ENCODE measurements at regions not wholly inside any gene's neighbourhood (a gene's known extent, or its start where the extent isn't known, plus 50 kb on each side); places are given as distances from the start of the nearest gene placed in this dataset.
A peak's percentile ranks its signal among the peaks of the same experiment; 100 is the strongest.

- H3K9ac ChIP-seq (ENCODE audit: low read length in 3 of 3), result no peak overlapping the region
- DNase-seq, result no peak
- no peak overlapping the region for H3K27ac ChIP-seq (ENCODE audit: low read depth in 2 of 2, low read length in 2 of 2)
- no peak overlapping the region for H3K4me3 ChIP-seq (ENCODE audit: low read length in 3 of 3)
- TF ChIP-seq CTCF (IDR thresholded peaks at IDR 0.05; ENCODE audit: borderline replicate concordance, extremely low read depth, insufficient read depth), result no peak
- FAIRE-seq, result no peak
- H3K9me3 ChIP-seq (ENCODE audit: control insufficient read depth in 2 of 3, insufficient read depth in 1 of 3, low read length in 3 of 3), result no peaks in the 10 kb centered on the region
- no peaks in the 10 kb centered on the region for H3K27me3 ChIP-seq (ENCODE audit: control insufficient read depth, insufficient read depth, low read length)
- H3K4me1 ChIP-seq (ENCODE audit: control insufficient read depth in 2 of 3, insufficient read depth in 2 of 3, low read depth in 1 of 3, low read length in 3 of 3), result no peaks in the 10 kb centered on the region
- intact Hi-C loops (cut with DNase I), result no loop called here
- H3K36me3 ChIP-seq (ENCODE audit: control insufficient read depth in 2 of 3, insufficient read depth in 3 of 3, low read length in 3 of 3), result no peaks in the 10 kb centered on the region
Observed at GRCh38 chr7:80082213-80082612, 52.4 kb upstream of the GNAI1 start.

- Histone ChIP-seq H3K27ac (ENCODE audit: low read depth in 2 of 2, low read length in 2 of 2) (no peak overlapping the region), H3K27me3 (ENCODE audit: control insufficient read depth, insufficient read depth, low read length) (no peaks in the 10 kb centered on the region), H3K4me1 (ENCODE audit: control insufficient read depth in 2 of 3, insufficient read depth in 2 of 3, low read depth in 1 of 3, low read length in 3 of 3) (no peaks in the 10 kb centered on the region), H3K9me3 (ENCODE audit: control insufficient read depth in 2 of 3, insufficient read depth in 1 of 3, low read length in 3 of 3) (no peaks in the 10 kb centered on the region), H3K9ac (ENCODE audit: low read length in 3 of 3) (no peak overlapping the region), H3K4me3 (ENCODE audit: low read length in 3 of 3) (no peak overlapping the region), H3K36me3 (ENCODE audit: control insufficient read depth in 2 of 3, insufficient read depth in 3 of 3, low read length in 3 of 3) (no peaks in the 10 kb centered on the region)
- DNase-seq (no peak), FAIRE-seq (no peak)
- intact Hi-C loops (cut with DNase I), result no loop called here
- TF ChIP-seq CTCF (IDR thresholded peaks at IDR 0.05; ENCODE audit: borderline replicate concordance, extremely low read depth, insufficient read depth), result no peak
Observed at GRCh38 chr7:80078886-80079285, 55.7 kb upstream of the GNAI1 start.

GRCh38 chr7:80078159-80078731 is 56.4 kb upstream of the GNAI1 start:
- Histone ChIP-seq H3K27ac (ENCODE audit: low read depth in 2 of 2, low read length in 2 of 2) (no peak overlapping the region), H3K9me3 (ENCODE audit: control insufficient read depth in 2 of 3, insufficient read depth in 1 of 3, low read length in 3 of 3) (no peaks in the 10 kb centered on the region), H3K9ac (ENCODE audit: low read length in 3 of 3) (peak overlapping the region in 1 of 3 donors; percentile 68), H3K4me3 (ENCODE audit: low read length in 3 of 3) (peak overlapping the region in 2 of 3 donors; percentile 66 to 80), H3K36me3 (ENCODE audit: control insufficient read depth in 2 of 3, insufficient read depth in 3 of 3, low read length in 3 of 3) (no peaks in the 10 kb centered on the region), H3K27me3 (ENCODE audit: control insufficient read depth, insufficient read depth, low read length) (no peaks in the 10 kb centered on the region), H3K4me1 (ENCODE audit: control insufficient read depth in 2 of 3, insufficient read depth in 2 of 3, low read depth in 1 of 3, low read length in 3 of 3) (no peaks in the 10 kb centered on the region)
- intact Hi-C loops (cut with DNase I), result no loop called here
- FAIRE-seq (no peak), DNase-seq (no peak)
- no peak for TF ChIP-seq CTCF (IDR thresholded peaks at IDR 0.05; ENCODE audit: borderline replicate concordance, extremely low read depth, insufficient read depth)

GRCh38 chr7:80070391-80070790 is 64.2 kb upstream of the GNAI1 start:
- Histone ChIP-seq H3K9ac (ENCODE audit: low read length in 3 of 3) (no peak overlapping the region), H3K27me3 (ENCODE audit: control insufficient read depth, insufficient read depth, low read length) (no peaks in the 10 kb centered on the region), H3K36me3 (ENCODE audit: control insufficient read depth in 2 of 3, insufficient read depth in 3 of 3, low read length in 3 of 3) (no peaks in the 10 kb centered on the region), H3K27ac (ENCODE audit: low read depth in 2 of 2, low read length in 2 of 2) (no peak overlapping the region), H3K9me3 (ENCODE audit: control insufficient read depth in 2 of 3, insufficient read depth in 1 of 3, low read length in 3 of 3) (no peaks in the 10 kb centered on the region), H3K4me1 (ENCODE audit: control insufficient read depth in 2 of 3, insufficient read depth in 2 of 3, low read depth in 1 of 3, low read length in 3 of 3) (no peaks in the 10 kb centered on the region), H3K4me3 (ENCODE audit: low read length in 3 of 3) (no peak overlapping the region)
- no peak for TF ChIP-seq CTCF (IDR thresholded peaks at IDR 0.05; ENCODE audit: borderline replicate concordance, extremely low read depth, insufficient read depth)
- DNase-seq (no peak), FAIRE-seq (no peak)
- intact Hi-C loops (cut with DNase I), result no loop called here
